ENCODE measurements at regions not wholly inside any gene's neighbourhood (a gene's known extent, or its start where the extent isn't known, plus 50 kb on each side); places are given as distances from the start of the nearest gene placed in this dataset.

DNA sequence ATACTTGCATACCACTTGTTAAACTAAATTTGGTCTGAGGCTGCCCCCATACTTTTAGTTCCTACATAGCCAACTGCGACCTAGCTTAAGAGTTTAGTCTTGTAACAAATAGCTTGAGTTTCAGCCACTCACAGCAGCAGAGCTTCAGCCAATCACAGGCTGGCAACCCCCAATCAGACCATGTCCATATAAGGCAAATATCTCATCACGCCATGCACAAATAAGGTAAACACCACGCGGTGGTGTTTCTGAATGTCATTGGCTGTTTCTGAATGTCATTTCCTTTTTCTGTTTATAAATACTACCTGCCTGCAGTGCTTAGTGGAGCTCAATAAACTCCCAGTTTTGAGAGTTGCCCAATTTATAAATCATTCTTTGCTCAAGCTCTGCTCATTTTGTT, 143.1 kb upstream of the MAD2L1 start:
- TF ChIP-seq, protein P1, sequence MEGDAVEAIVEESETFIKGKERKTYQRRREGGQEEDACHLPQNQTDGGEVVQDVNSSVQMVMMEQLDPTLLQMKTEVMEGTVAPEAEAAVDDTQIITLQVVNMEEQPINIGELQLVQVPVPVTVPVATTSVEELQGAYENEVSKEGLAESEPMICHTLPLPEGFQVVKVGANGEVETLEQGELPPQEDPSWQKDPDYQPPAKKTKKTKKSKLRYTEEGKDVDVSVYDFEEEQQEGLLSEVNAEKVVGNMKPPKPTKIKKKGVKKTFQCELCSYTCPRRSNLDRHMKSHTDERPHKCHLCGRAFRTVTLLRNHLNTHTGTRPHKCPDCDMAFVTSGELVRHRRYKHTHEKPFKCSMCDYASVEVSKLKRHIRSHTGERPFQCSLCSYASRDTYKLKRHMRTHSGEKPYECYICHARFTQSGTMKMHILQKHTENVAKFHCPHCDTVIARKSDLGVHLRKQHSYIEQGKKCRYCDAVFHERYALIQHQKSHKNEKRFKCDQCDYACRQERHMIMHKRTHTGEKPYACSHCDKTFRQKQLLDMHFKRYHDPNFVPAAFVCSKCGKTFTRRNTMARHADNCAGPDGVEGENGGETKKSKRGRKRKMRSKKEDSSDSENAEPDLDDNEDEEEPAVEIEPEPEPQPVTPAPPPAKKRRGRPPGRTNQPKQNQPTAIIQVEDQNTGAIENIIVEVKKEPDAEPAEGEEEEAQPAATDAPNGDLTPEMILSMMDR (IDR thresholded peaks at IDR 0.05) = no peak
- TF ChIP-seq REST (IDR thresholded peaks at IDR 0.05; ENCODE audit: insufficient read depth in 1 of 2, low read depth in 2 of 2, low read length in 1 of 2) (no peak), POLR2AphosphoS5 (IDR thresholded peaks at IDR 0.05; ENCODE audit: low read depth, low read length) (no peak)

Data from Panc1 (cell line).